MCF 10A (cell line): ENCODE measurements at regions not wholly inside any gene's neighbourhood (a gene's known extent, or its start where the extent isn't known, plus 50 kb on each side); places are given as distances from the start of the nearest gene placed in this dataset.

Experiments
- BruUV-seq: library from RNA; stranded (reverse); fragments of 400-500 nt; replicated peaks from 2 replicates; lab custom pipeline; 2021; lab: Mats Ljungman, UMichigan
- CTCF ChIA-PET: fragments of 300-600 bp; sonication (Branson Sonifier 250); formaldehyde crosslinking; extraction: SDS; loops from one replicate; lab custom pipeline; 2021; ENCODE audit warnings: antibody characterized with exemption, inconsistent platforms; lab: Yijun Ruan, JAX
- POLR2A ChIA-PET: fragments of 300-600, 350-650 bp; sonication (Branson Sonifier 250); formaldehyde crosslinking; extraction: SDS; loops from one replicate; lab custom pipeline; 2020; ENCODE audit warnings: antibody characterized with exemption, inconsistent platforms; lab: Yijun Ruan, JAX
- DNase-seq: peaks from one replicate; pipeline ENCODE4 v3.0.0-alpha.2; 2018; ENCODE audit not compliant: unreplicated experiment
- H3K27ac Mint-ChIP-seq: one replicate; pipeline ENCODE4 v1.8.0; 2022; ENCODE audit warnings: mild to moderate bottlenecking, low read depth, mixed read lengths; ENCODE audit not compliant: unreplicated experiment
- H3K27me3 Mint-ChIP-seq: one replicate; pipeline ENCODE4 v1.8.0; 2022; ENCODE audit warnings: mixed read lengths; ENCODE audit not compliant: insufficient read depth, unreplicated experiment
- H3K36me3 Mint-ChIP-seq: one replicate; pipeline ENCODE4 v1.8.0; 2022; ENCODE audit warnings: mild to moderate bottlenecking, moderate library complexity, mixed read lengths; ENCODE audit not compliant: insufficient read depth, unreplicated experiment
- H3K4me1 Mint-ChIP-seq: one replicate; pipeline ENCODE4 v1.8.0; 2022; ENCODE audit warnings: mixed read lengths; ENCODE audit not compliant: insufficient read depth, unreplicated experiment
- H3K4me3 Mint-ChIP-seq: one replicate; pipeline ENCODE4 v1.8.0; 2022; ENCODE audit warnings: mild to moderate bottlenecking, moderate library complexity, mixed read lengths; ENCODE audit not compliant: unreplicated experiment
- H3K9me3 Mint-ChIP-seq: one replicate; pipeline ENCODE4 v1.8.0; 2022; ENCODE audit warnings: mixed read lengths; ENCODE audit not compliant: unreplicated experiment
- CTCF ChIP-seq: fragments of 200-600 bp; IDR thresholded peaks from one replicate; pipeline ENCODE4 v1.8.0; 2022; ENCODE audit warnings: antibody characterized with exemption, mild to moderate bottlenecking; ENCODE audit not compliant: unreplicated experiment
- intact Hi-C: fragments of 100-400 bp; cut with micrococcal nuclease; formaldehyde crosslinking; loops from 2 replicates; pipeline ENCODE4 v1.14.1; 2022

GRCh38 chr2:137842430-137842829 is 121.8 kb upstream of the HNMT start:
- no peak for TF ChIP-seq CTCF
- POLR2A ChIA-PET: no interaction called here
- no peak overlapping the region for H3K27ac Mint-ChIP-seq
- H3K27me3 Mint-ChIP-seq: no peaks in the 10 kb centered on the region
- no peaks in the 10 kb centered on the region for H3K4me1 Mint-ChIP-seq
- no peak for DNase-seq
- H3K4me3 Mint-ChIP-seq: no peak overlapping the region
- no peaks in the 10 kb centered on the region for H3K9me3 Mint-ChIP-seq
- CTCF ChIA-PET: interaction anchor here (0.9 to 1.3 kb wide), 2 partner anchors 9 to 1419 kb away, joined by 3 read pairs; no protein-coding TSS in a partner anchor
- BruUV-seq: no TSS peak
- intact Hi-C loops: no loop called here
- no peaks in the 10 kb centered on the region for H3K36me3 Mint-ChIP-seq

GRCh38 chr2:137842952-137843351 is 121.3 kb upstream of the HNMT start:
- no peak for TF ChIP-seq CTCF
- Mint-ChIP-seq H3K27ac (no peak overlapping the region), H3K4me1 (no peaks in the 10 kb centered on the region), H3K9me3 (no peaks in the 10 kb centered on the region), H3K36me3 (no peaks in the 10 kb centered on the region), H3K27me3 (no peaks in the 10 kb centered on the region), H3K4me3 (no peak overlapping the region)
- intact Hi-C loops: no loop called here
- no peak for DNase-seq
- CTCF ChIA-PET: interaction anchor here (1.3 kb wide), 1 partner anchor 10 kb away, joined by 3 read pairs; no protein-coding TSS in a partner anchor
- no TSS peak for BruUV-seq
- POLR2A ChIA-PET: interaction anchor here (0.5 kb wide), 1 partner anchor 903 kb away, joined by 3 read pairs; no protein-coding TSS in a partner anchor

DNA sequence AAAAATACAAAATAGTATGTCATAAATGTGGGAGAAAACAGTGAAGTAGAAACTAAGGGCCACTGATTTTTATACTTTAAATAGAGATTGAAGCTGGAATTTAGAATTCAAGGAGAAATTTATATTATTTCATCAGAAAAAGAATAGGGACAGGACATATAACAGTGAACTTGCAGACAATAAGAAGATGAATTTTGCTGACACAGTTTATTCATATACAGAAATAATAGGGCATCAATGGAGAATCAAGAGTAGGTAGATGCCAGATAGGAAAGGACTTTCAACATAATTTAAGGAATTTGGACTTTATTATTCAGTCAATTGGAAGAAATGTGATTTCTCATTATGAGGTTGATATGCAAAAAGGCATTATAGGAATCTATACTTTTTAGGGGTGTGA is 118.9 kb upstream of the HNMT start:
- H3K27me3 Mint-ChIP-seq: peaks cover 11% of the 10 kb centered on the region
- intact Hi-C loops: no loop called here
- BruUV-seq: no TSS peak
- ChIA-PET POLR2A (no interaction called here), CTCF (no interaction called here)
- TF ChIP-seq CTCF: no peak
- no peaks in the 10 kb centered on the region for H3K36me3 Mint-ChIP-seq
- H3K4me1 Mint-ChIP-seq: no peaks in the 10 kb centered on the region
- no peak overlapping the region for H3K4me3 Mint-ChIP-seq
- H3K9me3 Mint-ChIP-seq: no peaks in the 10 kb centered on the region
- no peak overlapping the region for H3K27ac Mint-ChIP-seq
- no peak for DNase-seq

DNA sequence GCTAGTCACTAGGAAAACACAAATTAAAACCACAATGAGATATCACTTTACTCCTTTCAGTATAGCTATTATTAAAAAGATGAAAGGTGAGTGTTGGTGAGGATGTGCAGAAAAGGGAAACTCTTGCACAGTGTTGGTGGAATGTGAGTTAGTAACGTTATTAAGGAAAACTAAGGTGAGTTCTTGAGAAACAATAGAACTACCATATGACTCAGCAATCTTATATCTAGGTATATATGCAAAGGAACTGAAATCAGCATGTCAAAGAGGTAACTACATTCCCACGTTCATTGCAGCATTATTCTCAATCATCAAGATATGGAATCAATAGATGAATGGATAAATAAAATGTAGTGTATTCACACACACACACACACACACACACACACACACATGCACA is 117.3 kb upstream of the HNMT start:
- no peaks in the 10 kb centered on the region for H3K9me3 Mint-ChIP-seq
- no peaks in the 10 kb centered on the region for H3K4me1 Mint-ChIP-seq
- no peaks in the 10 kb centered on the region for H3K36me3 Mint-ChIP-seq
- intact Hi-C loops: no loop called here
- TF ChIP-seq CTCF: no peak
- peaks cover 11% of the 10 kb centered on the region for H3K27me3 Mint-ChIP-seq
- H3K27ac Mint-ChIP-seq: no peak overlapping the region
- H3K4me3 Mint-ChIP-seq: no peak overlapping the region
- POLR2A ChIA-PET: no interaction called here
- no TSS peak for BruUV-seq
- no peak for DNase-seq
- CTCF ChIA-PET: no interaction called here
